HEK293T (cell line): ENCODE measurements at regions not wholly inside any gene's neighbourhood (a gene's known extent, or its start where the extent isn't known, plus 50 kb on each side); places are given as distances from the start of the nearest gene placed in this dataset.

Experiments
- CTCF ChIA-PET: fragments of 350-600 bp; formaldehyde crosslinking; extraction: SDS; loops from one replicate; lab custom pipeline; 2021; ENCODE audit warnings: antibody characterized with exemption, inconsistent platforms; lab: Yijun Ruan, JAX
- POLR2A ChIA-PET: fragments of 350-600 bp; formaldehyde crosslinking; extraction: SDS; loops from one replicate; lab custom pipeline; 2020; ENCODE audit warnings: antibody characterized with exemption, inconsistent platforms; lab: Yijun Ruan, JAX
- DNase-seq: peaks from one replicate; pipeline ENCODE4 v3.0.0; 2012; ENCODE audit warnings: mixed read lengths; ENCODE audit errors: extremely low spot score
- ARNT ChIP-seq: fragments of 450-650 bp; IDR thresholded peaks from 2 replicates; pipeline ENCODE4 v1.6.1; 2017; ENCODE audit warnings: mild to moderate bottlenecking
- BHLHE40 ChIP-seq: fragments of 450-650 bp; IDR thresholded peaks from 2 replicates; pipeline ENCODE4 v1.6.1; 2016; ENCODE audit warnings: mild to moderate bottlenecking, moderate library complexity, borderline replicate concordance
- CTBP1 ChIP-seq: fragments of 450-650 bp; IDR thresholded peaks from 2 replicates; pipeline ENCODE4 v1.6.1; 2016; ENCODE audit warnings: borderline replicate concordance
- ELF4 ChIP-seq: fragments of 450-650 bp; IDR thresholded peaks from 2 replicates; pipeline ENCODE4 v1.6.1; 2017; ENCODE audit warnings: antibody characterized with exemption
- FOXA1 ChIP-seq: fragments of 450-650 bp; IDR thresholded peaks from 2 replicates; pipeline ENCODE4 v1.6.1; 2016; ENCODE audit warnings: mild to moderate bottlenecking
- FOXK2 ChIP-seq: fragments of 450-650 bp; IDR thresholded peaks from 2 replicates; pipeline ENCODE4 v1.6.1; 2016; ENCODE audit warnings: mild to moderate bottlenecking
- FOXM1 ChIP-seq: fragments of 450-650 bp; IDR thresholded peaks from 2 replicates; pipeline ENCODE4 v1.6.1; 2017; ENCODE audit warnings: mild to moderate bottlenecking, borderline replicate concordance
- HDGF ChIP-seq: fragments of 450-650 bp; IDR thresholded peaks from 2 replicates; pipeline ENCODE4 v1.6.1; 2017; ENCODE audit warnings: antibody characterized with exemption, borderline replicate concordance
- L3MBTL2 ChIP-seq: fragments of 450-650 bp; conservative IDR thresholded peaks from 2 replicates; pipeline ENCODE4 v1.6.1; 2016; ENCODE audit warnings: mild to moderate bottlenecking
- LEF1 ChIP-seq: fragments of 450-650 bp; IDR thresholded peaks from 2 replicates; pipeline ENCODE4 v1.6.1; 2017; ENCODE audit warnings: mild to moderate bottlenecking, borderline replicate concordance
- NFRKB ChIP-seq: fragments of 450-650 bp; IDR thresholded peaks from 2 replicates; pipeline ENCODE4 v1.6.1; 2016; ENCODE audit warnings: mild to moderate bottlenecking, moderate library complexity
- SP1 ChIP-seq: fragments of 450-650 bp; IDR thresholded peaks from 2 replicates; pipeline ENCODE4 v1.6.1; 2017
- SUZ12 ChIP-seq: fragments of 450-650 bp; IDR thresholded peaks from 2 replicates; pipeline ENCODE4 v1.6.1; 2016; ENCODE audit warnings: mild to moderate bottlenecking
- TARDBP ChIP-seq: fragments of 450-650 bp; IDR thresholded peaks from 2 replicates; pipeline ENCODE4 v1.6.1; 2016
- ZNF384 ChIP-seq: fragments of 450-650 bp; IDR thresholded peaks from 2 replicates; pipeline ENCODE4 v1.6.1; 2016
- TF ChIP-seq, protein P1 (sequence below): fragments of 450-650 bp; IDR thresholded peaks from 2 replicates; pipeline ENCODE4 v1.6.1; 2016

DNA sequence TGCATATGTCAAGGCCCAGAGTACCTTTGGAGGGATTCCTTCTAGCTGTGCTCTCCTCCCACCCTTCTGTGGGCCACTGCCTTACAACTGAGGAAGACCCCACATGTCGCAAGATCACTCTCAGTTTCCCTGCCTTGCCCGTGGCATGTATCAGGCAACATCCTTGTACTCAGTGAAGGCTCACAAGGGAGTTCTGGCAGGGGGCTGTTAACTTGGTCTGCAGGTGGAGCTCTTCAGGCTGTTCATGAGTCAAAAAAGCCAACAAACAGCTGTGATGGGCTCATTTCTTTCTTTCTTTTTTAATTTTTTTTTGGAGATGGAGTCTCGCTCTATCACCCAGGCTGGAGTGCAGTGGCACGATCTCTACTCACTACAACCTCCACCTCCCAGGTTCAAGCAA lies 513.0 kb upstream of the ANKRD30A start:
- DNase-seq: no peak
- TF ChIP-seq, protein P1, sequence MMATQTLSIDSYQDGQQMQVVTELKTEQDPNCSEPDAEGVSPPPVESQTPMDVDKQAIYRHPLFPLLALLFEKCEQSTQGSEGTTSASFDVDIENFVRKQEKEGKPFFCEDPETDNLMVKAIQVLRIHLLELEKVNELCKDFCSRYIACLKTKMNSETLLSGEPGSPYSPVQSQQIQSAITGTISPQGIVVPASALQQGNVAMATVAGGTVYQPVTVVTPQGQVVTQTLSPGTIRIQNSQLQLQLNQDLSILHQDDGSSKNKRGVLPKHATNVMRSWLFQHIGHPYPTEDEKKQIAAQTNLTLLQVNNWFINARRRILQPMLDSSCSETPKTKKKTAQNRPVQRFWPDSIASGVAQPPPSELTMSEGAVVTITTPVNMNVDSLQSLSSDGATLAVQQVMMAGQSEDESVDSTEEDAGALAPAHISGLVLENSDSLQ: no peak
- TF ChIP-seq SP1: no peak
- TF ChIP-seq ZNF384: no peak
- ChIA-PET POLR2A (interaction anchor here (0.8 kb wide), 1 partner anchor 357 kb away, joined by 3 read pairs; no protein-coding TSS in a partner anchor), CTCF (interaction anchor here (0.6 to 1.8 kb wide), 4 partner anchors 11 to 148 kb away, joined by 3 to 7 read pairs (median 4); no protein-coding TSS in a partner anchor)

DNA sequence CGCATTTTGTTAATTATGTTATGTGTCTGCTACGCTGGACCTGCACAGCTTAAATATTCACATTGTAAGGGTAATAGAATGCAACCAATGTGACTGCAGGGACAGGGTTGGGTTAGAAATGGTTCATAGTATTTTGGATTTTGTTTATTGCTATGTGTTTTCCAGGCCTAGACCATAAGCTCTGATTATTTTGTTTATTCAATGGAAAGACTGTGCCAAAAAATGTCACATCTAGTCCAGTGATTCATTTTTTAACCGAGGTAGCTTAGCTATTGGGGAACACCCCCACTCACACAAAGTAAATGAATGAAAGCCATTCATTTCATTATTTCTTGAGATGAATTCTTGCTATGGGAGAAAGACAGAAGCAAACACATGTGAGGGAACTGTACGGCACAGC lies 516.5 kb upstream of the ANKRD30A start:
- DNase-seq: no peak
- CTCF ChIA-PET: interaction anchor here (0.7 kb wide), 1 partner anchor 982 kb away, joined by 3 read pairs; no protein-coding TSS in a partner anchor
- no peak for TF ChIP-seq ELF4
- TF ChIP-seq NFRKB: no peak
- no peak for TF ChIP-seq HDGF
- no peak for TF ChIP-seq ZNF384
- no peak for TF ChIP-seq SUZ12
- POLR2A ChIA-PET: no interaction called here

- POLR2A ChIA-PET: no interaction called here
- TF ChIP-seq SP1: no peak
These were observed 517.1 kb upstream of the ANKRD30A start for GRCh38 chr10:36608251-36608650.

GRCh38 chr10:36606234-36606839 lies 519.1 kb upstream of the ANKRD30A start:
- ChIA-PET POLR2A (no interaction called here), CTCF (interaction anchor here (0.6 kb wide), 1 partner anchor 122 kb away, joined by 3 read pairs; no protein-coding TSS in a partner anchor)
- no peak for DNase-seq
- TF ChIP-seq NFRKB: no peak
- TF ChIP-seq FOXA1: no peak
- no peak for TF ChIP-seq SUZ12
- no peak for TF ChIP-seq SP1
- no peak for TF ChIP-seq BHLHE40
- no peak for TF ChIP-seq L3MBTL2
- TF ChIP-seq CTBP1: no peak

More at GRCh38 chr10:36608251-36608650, 517.1 kb upstream of the ANKRD30A start:
- CTCF ChIA-PET: interaction anchor here (0.7 kb wide), 1 partner anchor 981 kb away, joined by 3 read pairs; no protein-coding TSS in a partner anchor
- no peak for DNase-seq

GRCh38 chr10:36604316-36604715 lies 521.1 kb upstream of the ANKRD30A start:
- ChIA-PET CTCF (no interaction called here), POLR2A (no interaction called here)
- DNase-seq: no peak
- TF ChIP-seq CTBP1 (no peak), BHLHE40 (no peak), NFRKB (no peak)

- DNase-seq: no peak
- POLR2A ChIA-PET: no interaction called here
- CTCF ChIA-PET: no interaction called here
- no peak for TF ChIP-seq FOXK2
- TF ChIP-seq FOXA1: no peak
- no peak for TF ChIP-seq BHLHE40
- TF ChIP-seq, protein P1: no peak
- no peak for TF ChIP-seq FOXM1
- no peak for TF ChIP-seq TARDBP
- no peak for TF ChIP-seq ARNT
- TF ChIP-seq L3MBTL2: no peak
- no peak for TF ChIP-seq NFRKB
- TF ChIP-seq SUZ12: no peak
- TF ChIP-seq SP1: no peak
- no peak for TF ChIP-seq HDGF
- no peak for TF ChIP-seq CTBP1
- TF ChIP-seq LEF1: no peak
These were observed 521.7 kb upstream of the ANKRD30A start for GRCh38 chr10:36603688-36604087.

GRCh38 chr10:36602374-36602773 lies 523.0 kb upstream of the ANKRD30A start:
- ChIA-PET POLR2A (no interaction called here), CTCF (no interaction called here)
- TF ChIP-seq LEF1 (no peak), ZNF384 (no peak), FOXM1 (no peak), CTBP1 (no peak), FOXA1 (no peak), NFRKB (no peak), SP1 (no peak), TARDBP (no peak), HDGF (no peak), ARNT (no peak)
- TF ChIP-seq, protein P1: no peak
- DNase-seq: no peak
